Type B pancreatic cell (in vitro differentiated cells): ENCODE measurements at regions not wholly inside any gene's neighbourhood (a gene's known extent, or its start where the extent isn't known, plus 50 kb on each side); places are given as distances from the start of the nearest gene placed in this dataset.

ENCODE experiments used
- DNase-seq: peaks from one replicate; pipeline ENCODE4 v3.0.0; 2021; ENCODE audit warnings: mixed read lengths; ENCODE audit not compliant: unreplicated experiment; ENCODE audit errors: extremely low spot score
- H3K27ac Mint-ChIP-seq: 2 replicates; pipeline ENCODE4 v1.8.0; 2021; ENCODE audit warnings: mild to moderate bottlenecking, mixed read lengths
- H3K27me3 Mint-ChIP-seq: 2 replicates; pipeline ENCODE4 v1.8.0; 2021; ENCODE audit warnings: mixed read lengths
- H3K36me3 Mint-ChIP-seq: 2 replicates; pipeline ENCODE4 v1.8.0; 2021; ENCODE audit warnings: mixed read lengths
- H3K4me1 Mint-ChIP-seq: one replicate; pipeline ENCODE4 v1.8.0; 2021; ENCODE audit warnings: mixed read lengths; ENCODE audit not compliant: unreplicated experiment
- H3K4me3 Mint-ChIP-seq: 2 replicates; pipeline ENCODE4 v1.8.0; 2021; ENCODE audit warnings: mild to moderate bottlenecking, mixed read lengths
- H3K9me3 Mint-ChIP-seq: 2 replicates; pipeline ENCODE4 v1.8.0; 2021; ENCODE audit warnings: mixed read lengths
- TF ChIP-seq, protein P1 (sequence below): fragments of 200-600 bp; sonication (generic); conservative IDR thresholded peaks from 2 replicates; pipeline ENCODE4 v1.5.0; 2021; ENCODE audit warnings: antibody characterized with exemption, mild to moderate bottlenecking

DNA sequence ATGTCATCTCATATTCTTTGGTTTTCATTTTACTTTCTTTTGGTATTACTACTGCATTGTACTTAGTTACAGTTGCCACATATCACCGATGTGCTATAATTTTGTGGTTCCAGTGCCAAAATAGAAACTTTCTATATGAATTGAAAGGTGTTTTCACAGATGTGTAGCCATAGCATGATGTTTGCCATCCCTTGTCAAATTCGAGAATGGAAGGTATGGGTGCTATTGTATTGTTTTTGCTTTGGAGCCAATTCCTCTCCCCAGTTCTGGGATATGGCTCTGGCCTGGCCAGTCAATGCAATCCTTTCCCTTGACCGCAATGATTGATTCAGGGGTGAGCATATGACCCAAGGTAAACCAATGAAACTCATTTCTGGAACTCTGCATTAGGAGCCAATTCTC is 86.2 kb upstream of the RPS6KA3 start:
- TF ChIP-seq, protein P1, sequence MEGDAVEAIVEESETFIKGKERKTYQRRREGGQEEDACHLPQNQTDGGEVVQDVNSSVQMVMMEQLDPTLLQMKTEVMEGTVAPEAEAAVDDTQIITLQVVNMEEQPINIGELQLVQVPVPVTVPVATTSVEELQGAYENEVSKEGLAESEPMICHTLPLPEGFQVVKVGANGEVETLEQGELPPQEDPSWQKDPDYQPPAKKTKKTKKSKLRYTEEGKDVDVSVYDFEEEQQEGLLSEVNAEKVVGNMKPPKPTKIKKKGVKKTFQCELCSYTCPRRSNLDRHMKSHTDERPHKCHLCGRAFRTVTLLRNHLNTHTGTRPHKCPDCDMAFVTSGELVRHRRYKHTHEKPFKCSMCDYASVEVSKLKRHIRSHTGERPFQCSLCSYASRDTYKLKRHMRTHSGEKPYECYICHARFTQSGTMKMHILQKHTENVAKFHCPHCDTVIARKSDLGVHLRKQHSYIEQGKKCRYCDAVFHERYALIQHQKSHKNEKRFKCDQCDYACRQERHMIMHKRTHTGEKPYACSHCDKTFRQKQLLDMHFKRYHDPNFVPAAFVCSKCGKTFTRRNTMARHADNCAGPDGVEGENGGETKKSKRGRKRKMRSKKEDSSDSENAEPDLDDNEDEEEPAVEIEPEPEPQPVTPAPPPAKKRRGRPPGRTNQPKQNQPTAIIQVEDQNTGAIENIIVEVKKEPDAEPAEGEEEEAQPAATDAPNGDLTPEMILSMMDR = no peak
- Mint-ChIP-seq H3K9me3 (no peaks in the 10 kb centered on the region), H3K36me3 (no peaks in the 10 kb centered on the region), H3K27ac (no peak overlapping the region), H3K4me1 (no peaks in the 10 kb centered on the region), H3K27me3 (no peaks in the 10 kb centered on the region), H3K4me3 (no peak overlapping the region)
- DNase-seq = no peak

DNA sequence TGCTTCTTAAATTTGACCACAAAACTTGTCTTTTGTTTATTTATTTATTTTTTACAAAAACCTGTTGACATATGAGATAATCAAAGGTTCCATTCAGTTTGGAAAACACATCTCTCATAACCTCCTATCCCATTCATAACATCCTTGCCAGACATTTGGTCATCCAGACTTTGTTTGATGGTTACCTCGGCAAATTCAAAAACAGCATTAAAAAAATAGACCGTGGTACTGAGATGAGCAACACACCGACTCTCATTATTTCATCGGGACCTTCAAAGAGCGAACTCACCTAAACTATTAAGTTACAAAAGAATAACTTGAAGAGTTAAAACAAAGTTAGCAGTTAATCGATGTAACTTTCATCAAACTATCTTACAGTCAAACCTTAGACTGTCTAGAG is 85.8 kb upstream of the RPS6KA3 start:
- TF ChIP-seq, protein P1 = no peak
- Mint-ChIP-seq H3K27ac (no peak overlapping the region), H3K4me3 (no peak overlapping the region), H3K27me3 (no peaks in the 10 kb centered on the region), H3K36me3 (no peaks in the 10 kb centered on the region), H3K4me1 (no peaks in the 10 kb centered on the region), H3K9me3 (no peaks in the 10 kb centered on the region)
- DNase-seq = no peak

DNA sequence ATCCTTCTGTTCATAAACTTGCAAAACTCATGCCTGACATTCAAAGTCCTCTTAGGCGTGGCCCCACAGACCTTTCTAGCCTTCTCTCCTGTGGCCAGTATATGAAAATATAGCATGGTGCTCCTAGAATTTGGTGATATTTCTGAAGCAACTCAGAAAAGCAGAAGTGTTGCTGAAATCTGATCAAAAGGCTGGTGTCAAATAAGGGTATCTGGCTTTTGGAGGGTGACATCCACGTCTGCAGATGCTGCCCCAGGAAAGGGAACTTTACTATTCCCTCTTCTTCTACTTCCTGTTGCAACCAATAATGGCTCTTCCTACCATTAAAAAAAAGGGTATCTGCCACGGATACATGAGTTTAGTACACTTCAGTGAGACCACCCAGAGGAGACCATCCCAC is 83.9 kb upstream of the RPS6KA3 start:
- no peaks in the 10 kb centered on the region for H3K36me3 Mint-ChIP-seq

DNA sequence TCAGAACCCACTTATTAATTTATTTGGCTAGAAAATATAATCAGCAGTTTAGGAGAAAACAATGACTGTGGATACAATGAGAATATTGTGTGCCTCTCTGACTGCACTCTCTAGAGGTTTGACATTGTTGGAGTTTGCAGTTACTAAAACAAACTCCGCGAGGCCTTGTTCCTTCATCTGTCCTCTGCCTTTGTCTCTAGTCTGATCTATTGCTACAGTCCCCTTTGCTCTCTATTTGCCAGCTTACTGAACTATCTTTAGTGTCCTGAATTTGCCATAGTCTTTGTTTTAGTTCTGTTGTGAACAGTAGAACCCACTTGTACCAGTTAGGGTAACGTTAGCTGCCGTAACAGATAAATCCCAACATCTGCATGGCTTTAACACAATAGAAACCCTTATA is 81.4 kb upstream of the RPS6KA3 start:
- no peak for DNase-seq
- Mint-ChIP-seq H3K36me3 (no peaks in the 10 kb centered on the region), H3K27me3 (no peaks in the 10 kb centered on the region), H3K9me3 (peaks cover 6% of the 10 kb centered on the region), H3K27ac (no peak overlapping the region), H3K4me3 (no peak overlapping the region), H3K4me1 (no peaks in the 10 kb centered on the region)
- TF ChIP-seq, protein P1 = no peak

More for the DNA sequence above, 83.9 kb upstream of the RPS6KA3 start:
- H3K27me3 Mint-ChIP-seq = no peaks in the 10 kb centered on the region
- no peak overlapping the region for H3K4me3 Mint-ChIP-seq
- DNase-seq = no peak
- TF ChIP-seq, protein P1 = no peak
- no peak overlapping the region for H3K27ac Mint-ChIP-seq
- no peaks in the 10 kb centered on the region for H3K9me3 Mint-ChIP-seq
- H3K4me1 Mint-ChIP-seq = no peaks in the 10 kb centered on the region

DNA sequence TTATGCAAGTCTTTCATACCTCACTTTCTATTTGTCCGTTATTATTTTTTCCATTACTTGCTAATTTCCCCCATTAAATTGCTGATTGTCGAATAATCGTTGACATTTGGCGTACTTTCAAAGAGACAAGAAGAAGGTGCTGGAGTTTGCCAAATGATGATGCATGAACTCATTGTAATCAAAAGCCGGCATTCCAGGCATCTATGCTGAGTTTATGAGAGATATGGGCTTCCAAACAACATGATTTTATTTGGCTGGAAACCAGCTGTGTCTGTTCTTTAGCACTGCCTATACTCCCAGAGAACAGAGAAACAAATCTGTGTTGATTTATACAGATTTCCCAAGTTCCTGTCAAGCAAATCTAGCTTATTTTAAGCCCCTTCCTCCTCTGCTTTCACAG is 80.8 kb upstream of the RPS6KA3 start:
- H3K27ac Mint-ChIP-seq = no peak overlapping the region
- TF ChIP-seq, protein P1 = no peak
- H3K4me1 Mint-ChIP-seq = no peaks in the 10 kb centered on the region
- peaks cover 6% of the 10 kb centered on the region for H3K9me3 Mint-ChIP-seq
- no peak overlapping the region for H3K4me3 Mint-ChIP-seq
- no peaks in the 10 kb centered on the region for H3K27me3 Mint-ChIP-seq
- DNase-seq = no peak
- H3K36me3 Mint-ChIP-seq = no peaks in the 10 kb centered on the region

DNA sequence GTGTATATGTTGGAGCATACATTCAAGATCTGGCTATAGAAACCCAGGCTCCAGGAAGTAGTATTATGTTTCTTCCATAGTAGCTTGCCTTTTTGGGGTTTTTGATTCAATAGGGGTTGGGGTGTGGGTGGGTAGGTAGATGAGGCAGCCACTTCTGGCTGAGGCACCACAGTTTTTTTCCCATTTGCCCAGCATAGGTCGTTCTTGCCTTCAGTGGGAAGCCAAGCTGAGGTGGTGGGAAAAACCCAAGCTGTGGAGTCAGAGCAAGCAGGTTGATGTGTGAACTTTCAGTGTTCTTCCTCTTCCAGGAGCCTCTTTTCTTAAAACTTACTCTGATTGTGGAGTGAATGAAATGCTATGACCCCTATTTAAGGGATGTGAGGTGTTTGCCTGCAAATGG is 67.0 kb upstream of the RPS6KA3 start:
- H3K27me3 Mint-ChIP-seq = no peaks in the 10 kb centered on the region
- no peak overlapping the region for H3K4me3 Mint-ChIP-seq
- TF ChIP-seq, protein P1 = no peak
- H3K27ac Mint-ChIP-seq = no peak overlapping the region
- H3K36me3 Mint-ChIP-seq = no peaks in the 10 kb centered on the region
- no peaks in the 10 kb centered on the region for H3K4me1 Mint-ChIP-seq
- H3K9me3 Mint-ChIP-seq = peaks cover under 1% of the 10 kb centered on the region
- DNase-seq = no peak
